NCI-H1048 (cell line): ENCODE measurements at regions not wholly inside any gene's neighbourhood (a gene's known extent, or its start where the extent isn't known, plus 50 kb on each side); places are given as distances from the start of the nearest gene placed in this dataset.
"Not testable (repeated sequence)": the region's sequence is repeated elsewhere in the genome, so short reads cannot be mapped to it uniquely, and the experiment has no call there.

Source experiments
- DNase-seq: peaks from one replicate; lab custom pipeline; 2025; lab: John Stamatoyannopoulos, UW

- no peak for DNase-seq
Observed at GRCh38 chr3:73228437-73228836, 167.0 kb downstream of the EBLN2 start.

- DNase-seq = no peak
Observed at GRCh38 chr3:73228959-73229358, 167.5 kb downstream of the EBLN2 start.

- no peak for DNase-seq
Observed at GRCh38 chr3:73234354-73235014, 173.0 kb downstream of the EBLN2 start.

- no peak for DNase-seq
Observed at GRCh38 chr3:73235768-73236167, 174.3 kb downstream of the EBLN2 start.

GRCh38 chr3:73236867-73237266 lies 175.4 kb downstream of the EBLN2 start:
- DNase-seq = no peak

GRCh38 chr3:73243740-73244139 lies 182.3 kb downstream of the EBLN2 start:
- no peak for DNase-seq

GRCh38 chr3:73245459-73245858 lies 184.0 kb downstream of the EBLN2 start:
- DNase-seq = no peak

- no peak for DNase-seq
Observed at GRCh38 chr3:73249047-73249446, 187.6 kb downstream of the EBLN2 start.

GRCh38 chr3:73254062-73254461 lies 192.6 kb downstream of the EBLN2 start:
- no peak for DNase-seq

- DNase-seq = peak; percentile 82
Observed at GRCh38 chr3:73255609-73256029, 194.2 kb downstream of the EBLN2 start.

GRCh38 chr3:73257186-73257585 lies 195.7 kb downstream of the EBLN2 start:
- DNase-seq = no peak

- no peak for DNase-seq
Observed at GRCh38 chr3:73258057-73258456, 196.6 kb downstream of the EBLN2 start.

- DNase-seq = no peak
Observed at GRCh38 chr3:73259291-73259690, 197.8 kb downstream of the EBLN2 start.

GRCh38 chr3:73259856-73260255 lies 198.4 kb downstream of the EBLN2 start:
- DNase-seq = no peak

- not testable (repeated sequence) for DNase-seq
Observed at GRCh38 chr3:73266558-73266957, 205.1 kb downstream of the EBLN2 start.

GRCh38 chr3:73269126-73269525 lies 207.7 kb downstream of the EBLN2 start:
- DNase-seq = not testable (repeated sequence)

GRCh38 chr3:73270839-73271483 lies 209.5 kb downstream of the EBLN2 start:
- no peak for DNase-seq

- no peak for DNase-seq
Observed at GRCh38 chr3:73273341-73273740, 211.9 kb downstream of the EBLN2 start.

GRCh38 chr3:73280746-73281145 lies 219.3 kb downstream of the EBLN2 start:
- DNase-seq = no peak

- DNase-seq = no peak
Observed at GRCh38 chr3:73284472-73284871, 223.0 kb downstream of the EBLN2 start.

GRCh38 chr3:73291541-73291940 lies 230.1 kb downstream of the EBLN2 start:
- DNase-seq = no peak

GRCh38 chr3:73292220-73292619 lies 230.8 kb downstream of the EBLN2 start:
- no peak for DNase-seq

GRCh38 chr3:73294537-73294936 lies 233.1 kb downstream of the EBLN2 start:
- DNase-seq = no peak
